ENCODE measurements at regions not wholly inside any gene's neighbourhood (a gene's known extent, or its start where the extent isn't known, plus 50 kb on each side); places are given as distances from the start of the nearest gene placed in this dataset.

DNA sequence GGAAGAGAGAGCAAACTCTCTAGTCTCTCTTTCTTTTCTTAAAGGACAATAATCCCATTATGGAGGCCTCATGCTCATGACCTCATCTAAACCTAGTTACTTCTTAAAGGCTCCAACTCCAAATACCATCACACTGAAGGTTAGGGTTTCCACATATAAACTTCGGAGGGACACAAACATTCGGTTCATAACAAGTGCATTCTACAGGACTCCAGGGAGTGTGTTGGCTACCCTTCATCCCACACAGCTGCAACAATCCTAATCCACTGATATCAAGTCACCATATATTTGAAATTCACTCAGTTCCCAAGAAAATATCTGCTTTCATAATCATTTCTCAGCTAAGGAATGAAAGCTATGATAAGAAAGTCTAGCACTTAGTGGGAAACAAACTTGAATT is 265.9 kb upstream of the PLEKHG7 start:
- POLR2A ChIA-PET: no interaction called here
- no peak for DNase-seq (ENCODE audit: low read depth in 1 of 2, low spot score in 1 of 2)
- Histone ChIP-seq H3K9me3 (no peaks in the 10 kb centered on the region), H3K27ac (0 out of 6 replicates have a peak overlapping the region, but pooled peaks of 1 of the 2 experiments have one; percentile 9), H3K4me1 (peaks cover 23% of the 10 kb centered on the region), H3K4me2 (no peak overlapping the region), H3K4me3 (no peak overlapping the region)
- ATAC-seq: no peak
- 62% methylated on average over 2 of the region's 2 CpGs for WGBS (ENCODE audit: missing lambda C conversion rate)
- CTCF ChIA-PET: interaction anchor here (1.4 kb wide), 1 partner anchor 1054 kb away, joined by 3 read pairs; no protein-coding TSS in a partner anchor
- no peak for FAIRE-seq
- TF ChIP-seq HDAC2 (IDR thresholded peaks at IDR 0.05) (no peak), FOSL2 (IDR thresholded peaks at IDR 0.05) (no peak), FOSL2 (CRISPR knock-in tag; IDR thresholded peaks at IDR 0.05) (no peak), MYC (IDR thresholded peaks at IDR 0.05; ENCODE audit: borderline replicate concordance, low read length) (no peak), CHD2 (IDR thresholded peaks at IDR 0.05; ENCODE audit: low read length, partially characterized antibody) (no peak), JUN (IDR thresholded peaks at IDR 0.05) (no peak)
- TF ChIP-seq, protein P1, sequence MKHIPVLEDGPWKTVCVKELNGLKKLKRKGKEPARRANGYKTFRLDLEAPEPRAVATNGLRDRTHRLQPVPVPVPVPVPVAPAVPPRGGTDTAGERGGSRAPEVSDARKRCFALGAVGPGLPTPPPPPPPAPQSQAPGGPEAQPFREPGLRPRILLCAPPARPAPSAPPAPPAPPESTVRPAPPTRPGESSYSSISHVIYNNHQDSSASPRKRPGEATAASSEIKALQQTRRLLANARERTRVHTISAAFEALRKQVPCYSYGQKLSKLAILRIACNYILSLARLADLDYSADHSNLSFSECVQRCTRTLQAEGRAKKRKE (CRISPR knock-in tag; IDR thresholded peaks at IDR 0.05; ENCODE audit: low read depth): no peak

DNA sequence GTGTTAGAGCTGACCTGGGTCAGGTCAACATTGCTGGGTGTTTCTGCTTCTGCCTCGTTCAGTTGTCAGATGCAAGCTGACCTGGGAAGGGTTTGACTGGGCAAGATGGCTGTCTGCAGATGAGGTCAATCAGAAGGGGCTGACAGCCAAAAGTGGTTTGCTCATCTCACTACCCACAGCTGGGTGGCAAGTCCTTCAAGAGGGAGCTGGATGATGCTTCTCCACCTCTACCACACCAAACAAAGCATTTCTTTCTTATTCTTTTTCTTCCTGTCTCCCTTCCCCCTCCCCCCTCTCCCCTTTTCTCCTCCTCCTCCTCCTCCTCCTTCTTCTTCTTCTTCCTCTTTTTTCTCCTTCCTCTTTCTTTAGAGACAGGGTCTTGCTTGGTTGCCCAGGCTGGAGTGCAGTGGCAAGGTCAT is 268.2 kb upstream of the PLEKHG7 start:
- FAIRE-seq (no peak), ATAC-seq (no peak), DNase-seq (ENCODE audit: low read depth in 1 of 2, low spot score in 1 of 2) (no peak)
- TF ChIP-seq RCOR1 (IDR thresholded peaks at IDR 0.05; ENCODE audit: low read depth, low read length) (no peak), MAFK (IDR thresholded peaks at IDR 0.05; ENCODE audit: partially characterized antibody) (no peak), RFX5 (IDR thresholded peaks at IDR 0.05) (no peak), SMC3 (IDR thresholded peaks at IDR 0.05) (no peak), CHD4 (IDR thresholded peaks at IDR 0.05; ENCODE audit: borderline replicate concordance) (no peak), MYC (IDR thresholded peaks at IDR 0.05; ENCODE audit: borderline replicate concordance, low read length) (no peak), NFE2L2 (conservative IDR thresholded peaks at IDR 0.05; ENCODE audit: low read length) (no peak), HDAC2 (IDR thresholded peaks at IDR 0.05) (no peak), HOXB13 (CRISPR knock-in tag; IDR thresholded peaks at IDR 0.05; ENCODE audit: low read depth) (no peak), POLR2AphosphoS2 (conservative IDR thresholded peaks at IDR 0.05; ENCODE audit: low read length) (no peak), RARB (CRISPR knock-in tag; IDR thresholded peaks at IDR 0.05) (no peak), FOSB (CRISPR knock-in tag; IDR thresholded peaks at IDR 0.05) (no peak), HOXB5 (CRISPR knock-in tag; IDR thresholded peaks at IDR 0.05) (no peak)
- TF ChIP-seq, protein P2, sequence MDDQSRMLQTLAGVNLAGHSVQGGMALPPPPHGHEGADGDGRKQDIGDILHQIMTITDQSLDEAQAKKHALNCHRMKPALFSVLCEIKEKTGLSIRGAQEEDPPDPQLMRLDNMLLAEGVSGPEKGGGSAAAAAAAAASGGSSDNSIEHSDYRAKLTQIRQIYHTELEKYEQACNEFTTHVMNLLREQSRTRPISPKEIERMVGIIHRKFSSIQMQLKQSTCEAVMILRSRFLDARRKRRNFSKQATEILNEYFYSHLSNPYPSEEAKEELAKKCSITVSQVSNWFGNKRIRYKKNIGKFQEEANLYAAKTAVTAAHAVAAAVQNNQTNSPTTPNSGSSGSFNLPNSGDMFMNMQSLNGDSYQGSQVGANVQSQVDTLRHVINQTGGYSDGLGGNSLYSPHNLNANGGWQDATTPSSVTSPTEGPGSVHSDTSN (IDR thresholded peaks at IDR 0.05): no peak
- TF ChIP-seq, protein P3, sequence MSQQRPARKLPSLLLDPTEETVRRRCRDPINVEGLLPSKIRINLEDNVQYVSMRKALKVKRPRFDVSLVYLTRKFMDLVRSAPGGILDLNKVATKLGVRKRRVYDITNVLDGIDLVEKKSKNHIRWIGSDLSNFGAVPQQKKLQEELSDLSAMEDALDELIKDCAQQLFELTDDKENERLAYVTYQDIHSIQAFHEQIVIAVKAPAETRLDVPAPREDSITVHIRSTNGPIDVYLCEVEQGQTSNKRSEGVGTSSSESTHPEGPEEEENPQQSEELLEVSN (IDR thresholded peaks at IDR 0.05; ENCODE audit: borderline replicate concordance, low read depth): no peak
- TF ChIP-seq, protein P4, sequence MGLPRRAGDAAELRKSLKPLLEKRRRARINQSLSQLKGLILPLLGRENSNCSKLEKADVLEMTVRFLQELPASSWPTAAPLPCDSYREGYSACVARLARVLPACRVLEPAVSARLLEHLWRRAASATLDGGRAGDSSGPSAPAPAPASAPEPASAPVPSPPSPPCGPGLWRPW (IDR thresholded peaks at IDR 0.05): no peak
- POLR2A ChIA-PET: no interaction called here
- Histone ChIP-seq H3K9me3 (no peaks in the 10 kb centered on the region), H3K4me1 (peaks cover 17% of the 10 kb centered on the region), H3K4me2 (no peak overlapping the region), H3K4me3 (no peak overlapping the region), H3K27ac (no peak overlapping the region)
- 31% methylated on average over 1 of the region's 1 CpG for WGBS (ENCODE audit: missing lambda C conversion rate)
- CTCF ChIA-PET: no interaction called here

DNA sequence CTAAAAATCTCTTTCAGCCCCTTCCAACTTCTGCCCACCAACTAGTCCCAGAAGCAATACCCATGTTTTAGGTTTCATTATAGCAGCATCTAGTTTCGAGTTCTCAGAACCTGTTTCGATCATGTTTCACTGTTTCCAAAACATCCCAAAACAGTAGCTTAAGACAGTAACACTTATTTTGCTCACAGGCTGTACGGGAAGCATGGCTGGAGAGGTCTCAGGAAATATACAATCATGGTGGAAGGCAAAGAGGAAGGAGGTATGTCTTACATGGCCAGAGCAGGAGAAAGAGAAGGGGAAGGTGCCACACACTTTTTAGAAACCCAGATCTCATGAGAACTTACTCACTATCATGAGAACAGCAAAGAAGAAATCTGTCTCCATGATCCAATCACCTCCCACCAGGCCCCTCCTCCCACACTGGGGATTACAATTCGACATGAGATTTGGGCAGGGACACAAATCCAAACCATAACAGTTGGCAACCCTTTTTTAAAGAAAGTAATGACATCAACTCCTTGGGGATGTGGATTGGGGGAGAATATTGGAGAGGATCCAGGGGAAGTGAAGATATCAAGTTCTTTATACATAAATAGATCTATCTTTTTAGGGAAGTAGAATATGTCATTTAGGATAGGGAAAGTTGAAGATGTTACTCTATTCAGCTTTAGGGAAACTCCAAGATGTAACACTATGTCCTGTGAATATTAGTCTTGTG is 269.9 kb upstream of the PLEKHG7 start:
- ATAC-seq (no peak), FAIRE-seq (no peak), DNase-seq (ENCODE audit: low read depth in 1 of 2, low spot score in 1 of 2) (no peak)
- no peak overlapping the region for H3K4me2 ChIP-seq
- H3K9me3 ChIP-seq: no peaks in the 10 kb centered on the region
- ChIA-PET CTCF (no interaction called here), POLR2A (no interaction called here)
- H3K4me1 ChIP-seq: no peaks in the 10 kb centered on the region
- H3K4me3 ChIP-seq: no peak overlapping the region
- TF ChIP-seq HDAC2 (IDR thresholded peaks at IDR 0.05) (no peak), MAZ (IDR thresholded peaks at IDR 0.05; ENCODE audit: borderline replicate concordance, low read depth, low read length) (no peak), GATA3 (IDR thresholded peaks at IDR 0.05; ENCODE audit: borderline replicate concordance) (no peak), HOXB5 (CRISPR knock-in tag; IDR thresholded peaks at IDR 0.05) (no peak), RFX5 (IDR thresholded peaks at IDR 0.05) (no peak), HOXB13 (CRISPR knock-in tag; IDR thresholded peaks at IDR 0.05; ENCODE audit: low read depth) (no peak), CEBPB (IDR thresholded peaks at IDR 0.05) (no peak), CBX8 (IDR thresholded peaks at IDR 0.05) (no peak)
- TF ChIP-seq, protein P5, sequence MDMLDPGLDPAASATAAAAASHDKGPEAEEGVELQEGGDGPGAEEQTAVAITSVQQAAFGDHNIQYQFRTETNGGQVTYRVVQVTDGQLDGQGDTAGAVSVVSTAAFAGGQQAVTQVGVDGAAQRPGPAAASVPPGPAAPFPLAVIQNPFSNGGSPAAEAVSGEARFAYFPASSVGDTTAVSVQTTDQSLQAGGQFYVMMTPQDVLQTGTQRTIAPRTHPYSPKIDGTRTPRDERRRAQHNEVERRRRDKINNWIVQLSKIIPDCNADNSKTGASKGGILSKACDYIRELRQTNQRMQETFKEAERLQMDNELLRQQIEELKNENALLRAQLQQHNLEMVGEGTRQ (IDR thresholded peaks at IDR 0.05): no peak
- TF ChIP-seq, protein P6, sequence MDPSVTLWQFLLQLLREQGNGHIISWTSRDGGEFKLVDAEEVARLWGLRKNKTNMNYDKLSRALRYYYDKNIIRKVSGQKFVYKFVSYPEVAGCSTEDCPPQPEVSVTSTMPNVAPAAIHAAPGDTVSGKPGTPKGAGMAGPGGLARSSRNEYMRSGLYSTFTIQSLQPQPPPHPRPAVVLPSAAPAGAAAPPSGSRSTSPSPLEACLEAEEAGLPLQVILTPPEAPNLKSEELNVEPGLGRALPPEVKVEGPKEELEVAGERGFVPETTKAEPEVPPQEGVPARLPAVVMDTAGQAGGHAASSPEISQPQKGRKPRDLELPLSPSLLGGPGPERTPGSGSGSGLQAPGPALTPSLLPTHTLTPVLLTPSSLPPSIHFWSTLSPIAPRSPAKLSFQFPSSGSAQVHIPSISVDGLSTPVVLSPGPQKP (IDR thresholded peaks at IDR 0.05; ENCODE audit: low read depth, low read length): no peak
- WGBS (ENCODE audit: missing lambda C conversion rate): 47% methylated on average over 4 of the region's 4 CpGs
- H3K27ac ChIP-seq: no peak overlapping the region

Measured in A549 (cell line).